Upper lobe of left lung (tissue), 6 donors: ENCODE measurements at regions not wholly inside any gene's neighbourhood (a gene's known extent, or its start where the extent isn't known, plus 50 kb on each side); places are given as distances from the start of the nearest gene placed in this dataset.

Experiments used
- ATAC-seq, 2 donors: fragments of 200-7000 bp; cut with Tn5 transposase; one replicate each; pipeline ENCODE4 v1.9.1; 2022; ENCODE audit warnings: mild to moderate bottlenecking in 2 of 2, moderate library complexity in 2 of 2; ENCODE audit not compliant: low FRiP score in 2 of 2
- DNase-seq, 2 donors: peaks; one replicate each; pipeline ENCODE4 v3.0.0-alpha.2; 2019 to 2020
- H3K27ac ChIP-seq, 4 donors: fragments of 200-600 bp; sonication (generic); one replicate each; pipeline ENCODE4 v1.5.1; 2016 to 2019
- H3K27me3 ChIP-seq, 4 donors: fragments of 200-600 bp; sonication (generic); one replicate each; pipeline ENCODE4 v1.5.1; 2017 to 2019
- H3K36me3 ChIP-seq, 4 donors: fragments of 200-600 bp; sonication (generic); one replicate each; pipeline ENCODE4 v1.5.1; 2016 to 2019
- H3K4me1 ChIP-seq, 4 donors: fragments of 200-600 bp; sonication (generic); one replicate each; pipeline ENCODE4 v1.5.1; 2018 to 2019
- H3K4me3 ChIP-seq, 4 donors: fragments of 200-600 bp; sonication (generic); one replicate each; pipeline ENCODE4 v1.5.1; 2017 to 2019; ENCODE audit warnings: mild to moderate bottlenecking in 2 of 4, moderate library complexity in 1 of 4
- H3K9me3 ChIP-seq, 4 donors: fragments of 200-600 bp; sonication (generic); one replicate each; pipeline ENCODE4 v1.5.1; 2018 to 2019
- CTCF ChIP-seq, 6 experiments: fragments of 450-650 bp in 4 of 6; fragments of 200-600 bp in 2 of 6; sonication (generic) in 2 of 6; IDR thresholded peaks; one replicate each; pipeline ENCODE4 v1.5.1; 2016 to 2019; ENCODE audit warnings: antibody characterized with exemption in 6 of 6
- EP300 ChIP-seq, 4 donors: sonication (generic); formaldehyde crosslinking; IDR thresholded peaks; one replicate each; pipeline ENCODE4 v1.5.1; 2017; ENCODE audit warnings: antibody characterized with exemption in 4 of 4, control low read depth in 2 of 4
- POLR2A ChIP-seq, 4 donors: fragments of 450-650 bp; IDR thresholded peaks; one replicate each; pipeline ENCODE4 v1.5.1; 2016 to 2017; ENCODE audit warnings: antibody characterized with exemption in 4 of 4, mild to moderate bottlenecking in 2 of 4
- POLR2AphosphoS5 ChIP-seq, 2 donors: sonication (generic); formaldehyde crosslinking; IDR thresholded peaks; one replicate each; pipeline ENCODE4 v1.5.1; 2017; ENCODE audit warnings: antibody characterized with exemption in 2 of 2
- WGBS, 2 donors: methylation state at CpG; one replicate each; pipeline ENCODE4 v1.1.5; 2017 to 2018; 5-methylcytosine and 5-hydroxymethylcytosine counted together
- donor health status: DM: no; HTN: no; CAD: no; lungs with moderate emphysema.
- donor health status: DM: no; HTN: yes; CAD: no; lungs with severe emphysema.

GRCh38 chr15:36230776-36231175 is 348.6 kb upstream of the CDIN1 start:
- peaks cover 0 to 4% (median 0%) of the 10 kb centered on the region in 4 donors for H3K9me3 ChIP-seq
- no peak for DNase-seq
- H3K27ac ChIP-seq, result no peak overlapping the region
- no peaks in the 10 kb centered on the region for H3K4me1 ChIP-seq
- no peaks in the 10 kb centered on the region for H3K36me3 ChIP-seq
- TF ChIP-seq CTCF (IDR thresholded peaks at IDR 0.05) (no peak), POLR2AphosphoS5 (IDR thresholded peaks at IDR 0.05) (no peak), POLR2A (IDR thresholded peaks at IDR 0.05) (no peak), EP300 (IDR thresholded peaks at IDR 0.05) (no peak)
- no peaks in the 10 kb centered on the region for H3K27me3 ChIP-seq
- H3K4me3 ChIP-seq, result no peak overlapping the region
- ATAC-seq, result no peak
- 77 to 82% methylated on average over 2 of the region's 2 CpGs for WGBS, 2 donors

GRCh38 chr15:36232491-36232890 is 346.9 kb upstream of the CDIN1 start:
- Histone ChIP-seq H3K4me3 (no peak overlapping the region), H3K9me3 (no peaks in the 10 kb centered on the region), H3K4me1 (no peaks in the 10 kb centered on the region), H3K36me3 (no peaks in the 10 kb centered on the region), H3K27me3 (no peaks in the 10 kb centered on the region), H3K27ac (no peak overlapping the region)
- DNase-seq (no peak), ATAC-seq (no peak)
- TF ChIP-seq EP300 (IDR thresholded peaks at IDR 0.05), result no peak
- 46 to 68% methylated on average over 1 of the region's 1 CpG for whole genome bisulfite sequencing, 2 donors

GRCh38 chr15:36234743-36235142 is 344.7 kb upstream of the CDIN1 start:
- TF ChIP-seq POLR2AphosphoS5 (IDR thresholded peaks at IDR 0.05), result no peak
- TF ChIP-seq CTCF (IDR thresholded peaks at IDR 0.05), result no peak
- TF ChIP-seq EP300 (IDR thresholded peaks at IDR 0.05), result no peak
- no peak for TF ChIP-seq POLR2A (IDR thresholded peaks at IDR 0.05)
- no peak for ATAC-seq
- no peaks in the 10 kb centered on the region for H3K27me3 ChIP-seq
- no peak for DNase-seq
- H3K4me3 ChIP-seq, result no peak overlapping the region
- no peak overlapping the region for H3K27ac ChIP-seq
- H3K36me3 ChIP-seq, result no peaks in the 10 kb centered on the region
- H3K9me3 ChIP-seq, result no peaks in the 10 kb centered on the region
- no peaks in the 10 kb centered on the region for H3K4me1 ChIP-seq

GRCh38 chr15:36235173-36235572 is 344.3 kb upstream of the CDIN1 start:
- Histone ChIP-seq H3K4me1 (no peaks in the 10 kb centered on the region), H3K36me3 (no peaks in the 10 kb centered on the region), H3K9me3 (no peaks in the 10 kb centered on the region), H3K4me3 (no peak overlapping the region), H3K27me3 (no peaks in the 10 kb centered on the region), H3K27ac (no peak overlapping the region)
- no peak for TF ChIP-seq CTCF (IDR thresholded peaks at IDR 0.05)
- no peak for TF ChIP-seq POLR2AphosphoS5 (IDR thresholded peaks at IDR 0.05)
- no peak for TF ChIP-seq POLR2A (IDR thresholded peaks at IDR 0.05)
- no peak for TF ChIP-seq EP300 (IDR thresholded peaks at IDR 0.05)
- no peak for DNase-seq
- no peak for ATAC-seq

- 86 to 88% methylated on average over 1 of the region's 1 CpG for WGBS, 2 donors
- H3K36me3 ChIP-seq, result no peaks in the 10 kb centered on the region
- H3K4me1 ChIP-seq, result no peaks in the 10 kb centered on the region
- H3K27ac ChIP-seq, result no peak overlapping the region
- peaks cover 0 to 5% (median 2%) of the 10 kb centered on the region in 4 donors for H3K9me3 ChIP-seq
- H3K4me3 ChIP-seq, result no peak overlapping the region
- no peak for TF ChIP-seq CTCF (IDR thresholded peaks at IDR 0.05)
- TF ChIP-seq EP300 (IDR thresholded peaks at IDR 0.05), result no peak
- TF ChIP-seq POLR2AphosphoS5 (IDR thresholded peaks at IDR 0.05), result no peak
- no peak for TF ChIP-seq POLR2A (IDR thresholded peaks at IDR 0.05)
- ATAC-seq (no peak), DNase-seq (no peak)
- H3K27me3 ChIP-seq, result no peaks in the 10 kb centered on the region
These were observed 339.9 kb upstream of the CDIN1 start for GRCh38 chr15:36239509-36239908.
